PC-3 (cell line): ENCODE measurements at regions not wholly inside any gene's neighbourhood (a gene's known extent, or its start where the extent isn't known, plus 50 kb on each side); places are given as distances from the start of the nearest gene placed in this dataset.
A peak's percentile ranks its signal among the peaks of the same experiment; 100 is the strongest.

ENCODE experiments used
- EZH2phosphoT487 ChIP-seq: fragments of 300-600 bp; sonication (generic); IDR thresholded peaks from 2 replicates; pipeline ENCODE4 v1.6.1; 2018; ENCODE audit warnings: mild to moderate bottlenecking, antibody characterized with exemption, low read length, borderline replicate concordance
- TF ChIP-seq, protein P1 (sequence below): fragments of 300-600 bp; sonication (generic); conservative IDR thresholded peaks from 2 replicates; pipeline ENCODE4 v1.5.1; 2017; ENCODE audit warnings: antibody characterized with exemption, low read depth, mild to moderate bottlenecking, low read length

DNA sequence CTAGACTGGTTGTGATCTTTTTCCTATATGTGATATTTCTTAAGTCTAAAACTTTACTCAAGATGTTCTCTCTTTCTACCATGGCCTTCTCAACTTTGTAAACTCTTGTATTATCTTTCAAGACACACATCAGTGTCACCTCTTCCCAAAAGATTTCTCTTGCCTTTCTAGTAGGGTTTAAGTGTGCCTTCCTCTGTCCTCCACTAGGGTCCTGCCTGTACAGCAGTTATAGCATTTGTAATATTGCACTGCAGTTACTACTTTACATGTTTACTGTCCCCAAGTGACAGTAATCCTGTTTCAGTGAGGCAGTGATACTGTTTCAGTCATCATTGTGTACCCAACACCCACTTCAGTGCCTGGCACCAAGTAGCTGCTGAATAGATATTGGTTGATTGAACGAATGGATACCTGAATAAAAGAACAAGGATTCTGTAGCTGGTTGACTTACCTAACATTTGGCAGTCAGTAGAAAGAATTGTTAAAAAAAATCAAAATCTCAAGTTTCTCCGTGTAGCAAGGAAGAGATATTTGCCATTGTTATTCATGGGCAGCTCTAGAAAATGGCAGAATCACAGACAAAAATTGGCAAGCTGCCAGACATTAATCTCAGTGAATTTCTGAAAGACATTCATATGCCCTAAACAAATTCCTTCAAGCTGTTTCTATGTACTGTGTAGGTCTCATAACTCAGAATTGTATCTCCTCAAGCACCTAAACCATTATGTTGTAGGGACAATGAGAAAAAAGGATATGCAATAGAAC, 79.4 kb downstream of the RBMXL2 start:
- TF ChIP-seq, protein P1, sequence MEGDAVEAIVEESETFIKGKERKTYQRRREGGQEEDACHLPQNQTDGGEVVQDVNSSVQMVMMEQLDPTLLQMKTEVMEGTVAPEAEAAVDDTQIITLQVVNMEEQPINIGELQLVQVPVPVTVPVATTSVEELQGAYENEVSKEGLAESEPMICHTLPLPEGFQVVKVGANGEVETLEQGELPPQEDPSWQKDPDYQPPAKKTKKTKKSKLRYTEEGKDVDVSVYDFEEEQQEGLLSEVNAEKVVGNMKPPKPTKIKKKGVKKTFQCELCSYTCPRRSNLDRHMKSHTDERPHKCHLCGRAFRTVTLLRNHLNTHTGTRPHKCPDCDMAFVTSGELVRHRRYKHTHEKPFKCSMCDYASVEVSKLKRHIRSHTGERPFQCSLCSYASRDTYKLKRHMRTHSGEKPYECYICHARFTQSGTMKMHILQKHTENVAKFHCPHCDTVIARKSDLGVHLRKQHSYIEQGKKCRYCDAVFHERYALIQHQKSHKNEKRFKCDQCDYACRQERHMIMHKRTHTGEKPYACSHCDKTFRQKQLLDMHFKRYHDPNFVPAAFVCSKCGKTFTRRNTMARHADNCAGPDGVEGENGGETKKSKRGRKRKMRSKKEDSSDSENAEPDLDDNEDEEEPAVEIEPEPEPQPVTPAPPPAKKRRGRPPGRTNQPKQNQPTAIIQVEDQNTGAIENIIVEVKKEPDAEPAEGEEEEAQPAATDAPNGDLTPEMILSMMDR: peak; percentile 30; the same call in 1 of the 2 replicates
- no peak for TF ChIP-seq EZH2phosphoT487
